ENCODE measurements at regions not wholly inside any gene's neighbourhood (a gene's known extent, or its start where the extent isn't known, plus 50 kb on each side); places are given as distances from the start of the nearest gene placed in this dataset.

GRCh38 chr1:221611656-221612046 lies 130.2 kb downstream of the DUSP10 start:
- no peak for TF ChIP-seq CTCF (IDR thresholded peaks at IDR 0.05)
- TF ChIP-seq POLR2A (IDR thresholded peaks at IDR 0.05) = no peak

Measured in thyroid gland (tissue), 4 donors.